ENCODE measurements at regions not wholly inside any gene's neighbourhood (a gene's known extent, or its start where the extent isn't known, plus 50 kb on each side); places are given as distances from the start of the nearest gene placed in this dataset.

DNA sequence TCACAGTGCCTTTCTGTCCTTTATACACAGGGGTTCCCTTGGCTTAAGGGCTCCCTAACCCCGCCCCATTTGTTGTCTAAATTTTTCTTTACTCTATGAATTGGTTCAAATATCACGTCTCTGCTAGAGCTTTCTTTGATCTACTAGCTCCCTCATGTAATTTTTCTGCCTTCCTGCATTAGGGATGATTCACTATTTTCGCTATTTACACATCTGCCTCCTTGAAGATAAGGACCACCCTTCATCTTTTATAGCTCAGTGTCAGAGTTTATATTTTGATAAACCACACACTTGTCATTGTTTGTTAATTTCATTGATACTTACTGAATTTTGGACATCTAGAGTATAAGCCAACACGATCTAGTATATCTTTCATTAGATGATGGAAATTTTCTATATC, 169.2 kb downstream of the LPIN1 start:
- ATAC-seq (no peak), DNase-seq (no peak)
- intact Hi-C loops (cut with DNase I), result no loop called here

- intact Hi-C loops (cut with DNase I), result no loop called here
- no peak for DNase-seq
- ATAC-seq, result no peak
Measured at GRCh38 chr2:11919953-11920352, 173.5 kb downstream of the LPIN1 start.

DNA sequence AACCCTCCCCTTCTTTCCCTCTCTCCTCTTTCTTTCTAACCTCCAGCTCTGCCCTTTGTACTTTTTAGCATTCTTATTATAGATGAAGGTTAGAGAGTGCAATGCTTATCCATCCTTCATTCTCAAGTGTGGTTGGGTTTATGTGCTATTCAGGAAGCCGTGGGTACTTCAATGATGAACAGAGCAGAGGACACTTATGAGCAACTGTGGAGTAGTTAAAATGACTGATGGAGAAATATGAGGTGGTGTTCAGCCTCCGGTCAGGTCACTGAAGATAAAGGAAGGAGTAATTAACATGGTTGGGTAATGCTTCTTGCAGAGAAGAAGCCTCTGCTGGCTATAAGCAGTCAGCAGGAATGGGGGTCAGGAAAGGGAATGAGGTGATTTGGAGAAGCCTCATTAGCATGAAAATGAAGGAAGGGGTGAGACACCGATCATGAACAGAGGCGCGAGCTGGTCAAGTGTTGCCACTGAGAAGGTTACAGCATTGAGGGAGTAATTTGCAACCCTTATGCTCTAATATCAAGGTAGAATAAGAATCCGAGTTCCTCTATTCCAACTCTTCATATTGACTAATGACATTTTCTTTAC, 174.7 kb downstream of the LPIN1 start:
- ATAC-seq (no peak), DNase-seq (no peak)
- intact Hi-C loops (cut with DNase I), result no loop called here

DNA sequence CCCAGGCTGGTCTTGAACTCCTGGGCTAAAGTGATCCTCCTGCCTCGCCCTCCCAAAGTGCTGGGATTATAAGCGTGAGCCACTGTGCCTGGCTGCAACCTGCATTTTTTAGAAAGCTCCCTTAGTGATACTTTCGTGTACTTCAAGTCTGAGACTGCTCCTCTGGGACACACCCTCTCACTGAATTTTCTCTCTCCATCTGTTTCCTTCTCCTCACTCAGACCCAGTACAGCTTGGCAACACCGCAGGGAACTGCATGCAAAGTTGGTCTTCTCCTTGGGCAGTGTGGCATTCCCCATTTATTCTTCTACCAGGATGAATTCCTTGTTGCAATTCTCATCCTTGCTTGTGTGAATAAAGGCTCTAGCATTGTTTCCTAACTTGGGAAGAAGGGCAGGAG, 175.9 kb downstream of the LPIN1 start:
- no peak for ATAC-seq
- DNase-seq, result no peak
- intact Hi-C loops (cut with DNase I), result no loop called here

DNA sequence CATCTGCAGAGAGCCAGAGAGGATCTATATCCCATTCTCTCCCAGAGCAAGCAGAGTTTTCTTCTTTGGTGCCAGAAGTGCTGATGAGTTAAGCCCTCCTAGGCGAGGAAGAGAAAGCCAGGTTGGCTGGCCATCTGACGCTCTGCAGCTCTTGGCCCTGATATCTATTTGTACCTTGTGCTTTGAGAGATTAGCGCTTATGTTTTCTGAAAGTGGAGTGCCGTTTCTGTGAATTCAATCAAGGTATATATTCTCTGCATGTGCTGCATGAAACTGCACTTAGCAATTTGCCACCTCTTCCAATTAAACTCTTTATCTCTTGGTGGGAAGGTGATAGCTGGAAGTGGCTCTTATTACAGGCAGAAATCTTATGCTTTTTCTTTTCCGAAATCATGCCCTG, 177.5 kb downstream of the LPIN1 start:
- ATAC-seq, result no peak
- intact Hi-C loops (cut with DNase I), result no loop called here
- DNase-seq, result no peak

DNA sequence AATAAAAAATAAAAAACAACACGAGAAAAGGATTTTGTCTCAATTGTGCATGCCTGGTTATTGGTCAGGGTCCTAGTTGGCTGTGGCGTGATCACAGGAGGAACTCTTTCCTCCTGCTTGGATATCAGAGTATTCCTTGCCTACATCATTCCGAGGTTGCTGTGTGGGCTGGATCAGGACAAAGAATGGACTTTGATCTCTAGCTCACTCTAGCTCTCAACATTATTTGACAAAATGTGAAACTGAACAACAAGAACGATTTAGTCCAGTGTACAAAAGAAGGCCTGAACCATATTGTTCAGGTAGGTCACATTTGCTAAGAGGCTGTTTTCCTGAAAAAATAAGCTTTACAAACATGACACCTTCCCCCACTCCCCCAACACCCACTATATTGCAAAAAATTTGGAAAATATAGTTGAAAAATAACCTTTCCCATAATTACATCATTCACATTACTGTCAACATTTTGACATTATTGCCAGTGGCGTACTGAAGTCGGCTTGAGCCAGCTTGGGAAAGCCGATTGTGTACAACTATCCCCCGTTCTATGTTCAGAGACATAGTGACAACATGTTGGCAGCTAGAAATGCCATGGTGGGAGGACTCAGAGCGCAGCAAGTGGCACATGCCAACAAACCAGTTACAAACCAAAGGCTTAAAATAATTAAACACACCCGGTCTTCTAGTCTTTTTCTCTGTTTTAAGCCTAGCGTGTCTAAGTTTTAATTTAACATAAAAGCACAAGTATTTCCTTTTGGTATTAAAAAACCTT, 179.0 kb downstream of the LPIN1 start:
- DNase-seq, result no peak
- intact Hi-C loops (cut with DNase I), result no loop called here
- ATAC-seq, result peak in 1 of 2 donors; percentile 50

DNA sequence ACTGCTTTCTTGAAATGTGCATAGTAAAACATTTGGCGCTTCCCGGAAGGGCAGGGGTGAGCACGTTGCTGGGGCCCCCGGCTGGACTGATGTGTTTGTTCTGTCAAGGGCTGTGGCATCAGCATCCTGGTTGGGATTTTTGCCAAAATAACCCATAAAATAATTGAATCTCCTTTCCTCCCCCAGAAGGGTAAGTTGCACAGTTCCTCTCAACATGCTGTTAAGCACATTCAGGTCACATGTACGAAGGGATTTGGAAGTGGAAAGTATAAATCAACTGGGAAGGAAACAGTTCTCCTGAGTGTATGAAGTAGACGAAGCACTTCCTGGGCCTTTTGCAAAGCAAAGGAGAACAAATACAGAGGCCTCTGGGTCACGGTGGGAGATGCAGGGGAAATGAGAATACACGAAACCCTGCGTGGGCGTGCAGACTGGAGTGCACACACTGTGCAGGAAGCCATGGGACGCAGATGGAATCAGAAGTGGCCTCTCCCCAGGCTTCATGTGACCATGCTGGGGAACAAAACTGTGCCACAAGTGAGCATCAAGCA, 183.9 kb downstream of the LPIN1 start:
- intact Hi-C loops (cut with DNase I), result no loop called here
- DNase-seq (peak; percentile 41), ATAC-seq (peak; percentile 41 to 47)

- no peak for ATAC-seq
- DNase-seq, result no peak
- intact Hi-C loops (cut with DNase I), result no loop called here
Measured at GRCh38 chr2:11932048-11932512, 185.6 kb downstream of the LPIN1 start.

GRCh38 chr2:11932962-11933361, 186.5 kb downstream of the LPIN1 start:
- DNase-seq (no peak), ATAC-seq (no peak)
- intact Hi-C loops (cut with DNase I), result no loop called here

- ATAC-seq, result no peak
- intact Hi-C loops (cut with DNase I), result no loop called here
Measured at GRCh38 chr2:11933854-11934253, 187.4 kb downstream of the LPIN1 start.

DNA sequence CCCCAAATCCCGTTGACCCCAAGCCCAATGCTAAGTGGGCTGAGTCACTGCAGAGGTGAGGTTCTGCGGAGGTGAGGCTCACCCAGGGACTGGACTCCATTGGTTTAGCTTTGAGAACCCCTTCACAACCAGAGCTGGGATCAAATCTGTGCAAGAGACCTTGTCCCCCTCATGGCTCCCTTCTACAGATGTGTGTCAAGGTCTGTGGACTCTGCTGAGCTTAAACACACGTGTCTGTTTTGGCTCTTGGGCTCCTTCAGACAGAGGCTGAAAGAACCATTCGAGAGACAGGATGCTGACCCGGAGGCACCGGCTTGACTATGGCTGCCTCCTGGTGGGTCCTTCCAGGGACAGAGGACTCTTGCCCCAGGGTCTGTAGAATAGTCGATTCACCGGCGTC, 190.3 kb downstream of the LPIN1 start:
- ATAC-seq (no peak), DNase-seq (no peak)
- intact Hi-C loops (cut with DNase I), result no loop called here

More at GRCh38 chr2:11933854-11934253, 187.4 kb downstream of the LPIN1 start:
- DNase-seq, result no peak

DNA sequence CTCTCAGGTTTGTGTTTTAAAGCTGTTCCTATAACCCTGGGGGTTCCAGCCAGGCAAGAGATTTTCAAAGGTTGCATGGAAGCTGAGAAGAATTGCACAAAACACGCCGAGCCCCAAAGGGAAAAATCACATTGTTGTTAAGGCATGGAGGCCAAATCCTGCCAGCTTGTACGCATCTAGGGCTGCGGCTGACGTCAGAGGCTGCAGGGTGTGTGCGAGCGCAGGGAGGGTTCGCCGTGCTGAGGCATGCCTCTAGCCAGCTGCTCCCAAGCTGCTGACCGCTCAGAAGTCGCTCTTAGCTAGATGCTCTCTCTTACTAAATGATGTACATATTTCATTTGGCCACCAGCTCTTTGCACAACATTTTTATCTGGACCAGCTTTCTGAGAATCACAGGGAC, 191.8 kb downstream of the LPIN1 start:
- peak; percentile 93 to 96 for ATAC-seq
- DNase-seq, result peak; percentile 83
- intact Hi-C loops (cut with DNase I), result no loop called here

- ATAC-seq, result no peak
- no peak for DNase-seq
- intact Hi-C loops (cut with DNase I), result no loop called here
Measured at GRCh38 chr2:11939523-11939922, 193.1 kb downstream of the LPIN1 start.

DNA sequence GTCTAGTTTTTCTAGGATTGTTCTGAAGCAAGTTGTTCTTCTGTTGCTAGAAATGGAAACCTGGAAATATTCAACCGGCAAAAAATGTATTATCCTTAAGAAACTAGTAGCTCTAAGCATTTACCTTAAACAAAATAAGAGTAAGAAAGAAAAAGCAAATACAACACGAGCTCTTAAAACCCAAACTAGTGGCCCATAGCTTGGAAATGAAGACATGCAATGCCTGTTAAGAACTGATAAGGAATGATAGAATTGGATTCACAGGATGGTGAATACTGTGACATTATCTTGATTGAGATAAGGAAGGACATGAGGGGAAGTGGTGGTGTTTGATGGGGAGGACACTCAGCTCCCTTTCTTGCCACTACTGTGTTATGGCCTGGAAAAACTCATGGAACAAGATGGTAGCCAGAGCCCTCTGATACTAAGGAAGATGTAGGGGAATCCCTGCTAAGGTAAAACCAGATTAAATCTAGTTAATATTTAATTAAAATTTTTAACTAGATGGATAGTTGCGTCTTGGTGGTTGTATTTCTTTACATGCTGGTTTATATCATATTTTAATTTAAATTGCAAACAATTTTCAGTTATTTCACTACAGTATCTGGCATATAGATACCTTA, 193.8 kb downstream of the LPIN1 start:
- intact Hi-C loops (cut with DNase I), result no loop called here
- DNase-seq, result no peak
- no peak for ATAC-seq

DNA sequence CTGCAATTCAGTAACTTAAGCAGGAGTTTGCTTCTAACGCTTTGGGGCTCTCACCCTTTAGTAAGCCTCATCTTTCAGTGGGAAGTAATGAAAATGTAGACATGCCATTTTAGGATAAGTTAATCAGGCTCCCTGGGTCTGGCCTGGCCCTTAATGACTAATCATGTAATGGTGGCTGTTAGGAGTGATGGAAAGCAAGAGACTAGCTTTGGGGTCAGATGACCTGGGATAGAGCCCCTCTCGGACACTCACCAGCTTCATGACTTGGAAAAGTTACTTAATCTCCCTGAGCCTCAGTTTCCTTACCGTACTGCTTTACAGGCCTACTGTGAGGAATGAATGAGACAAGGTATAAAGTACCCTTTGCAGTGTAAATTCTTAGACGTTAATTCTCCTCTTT, 194.4 kb downstream of the LPIN1 start:
- no peak for ATAC-seq

DNA sequence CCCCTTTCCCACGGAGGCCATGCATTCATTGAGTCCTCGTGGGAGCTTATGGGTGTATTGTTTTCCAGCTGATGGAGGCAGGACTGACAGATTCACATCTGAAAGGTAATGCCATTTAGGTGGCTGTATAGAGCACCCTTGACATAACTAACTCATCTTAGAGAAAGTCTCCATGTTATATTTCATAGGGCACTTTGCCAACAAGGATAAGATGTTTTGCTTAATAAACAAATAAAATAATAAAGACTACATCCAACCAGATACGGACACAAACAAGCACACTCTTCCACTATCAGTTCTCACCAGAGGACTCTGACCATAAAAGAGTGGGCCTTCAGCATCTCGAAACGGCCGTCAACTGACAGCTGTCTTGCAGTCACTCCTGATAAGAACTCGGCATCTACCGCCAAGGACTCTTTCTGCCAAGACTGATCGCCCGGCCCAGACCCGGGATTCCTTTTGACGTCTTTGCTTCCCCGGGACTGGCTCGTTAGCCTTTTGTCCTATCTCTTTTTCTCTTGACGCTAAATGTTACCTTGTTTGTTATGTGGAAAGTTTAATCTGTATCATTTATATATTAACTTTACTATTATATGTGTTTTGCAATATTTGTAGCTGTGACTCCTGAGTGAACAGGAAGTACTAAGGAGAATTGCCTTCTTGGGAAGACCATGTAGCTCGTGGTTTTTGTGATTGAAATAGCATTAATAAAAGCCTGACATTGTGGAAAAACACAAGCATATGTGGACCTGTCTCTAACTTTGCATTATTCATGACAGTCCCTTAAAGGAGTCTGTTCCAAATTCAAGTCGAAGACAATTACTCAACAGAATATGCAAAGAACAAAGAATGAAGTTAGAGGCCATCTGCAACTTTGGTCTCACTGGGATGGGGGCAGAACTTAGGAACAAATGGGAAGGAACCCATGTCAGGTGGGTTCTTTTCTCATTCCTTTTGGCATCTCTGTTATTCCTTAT, 195.1 kb downstream of the LPIN1 start:
- ATAC-seq (peak; percentile 77 to 80), DNase-seq (peak; percentile 65)
- intact Hi-C loops (cut with DNase I), result no loop called here

More for the DNA sequence above, 194.4 kb downstream of the LPIN1 start:
- intact Hi-C loops (cut with DNase I), result no loop called here
- no peak for DNase-seq

- no peak for ATAC-seq
- DNase-seq, result no peak
- intact Hi-C loops (cut with DNase I), result no loop called here
Measured at GRCh38 chr2:11942178-11942569, 195.7 kb downstream of the LPIN1 start.

DNA sequence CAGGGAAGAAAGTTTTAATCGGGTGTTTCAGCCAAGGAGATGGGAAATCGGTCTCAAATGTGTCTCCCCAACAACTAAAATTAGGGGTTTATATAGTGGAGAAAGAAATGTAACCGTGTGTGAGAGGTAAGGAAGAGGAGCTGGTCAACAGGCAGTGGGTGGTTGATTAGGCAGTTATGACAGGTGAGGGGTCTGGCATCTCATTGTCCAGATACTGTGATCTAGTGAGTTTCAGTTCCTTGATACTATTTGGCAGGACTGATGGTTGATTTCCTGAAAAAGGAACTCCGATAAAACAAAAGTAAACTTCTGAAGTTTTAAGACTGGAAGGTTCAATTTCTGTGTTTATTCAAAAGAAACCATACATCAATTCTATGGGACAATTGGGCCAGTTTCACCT, 197.9 kb downstream of the LPIN1 start:
- intact Hi-C loops (cut with DNase I), result no loop called here

More for the DNA sequence above, 197.9 kb downstream of the LPIN1 start:
- ATAC-seq, result no peak
- DNase-seq, result no peak
